HCT116 (cell line): ENCODE measurements at regions not wholly inside any gene's neighbourhood (a gene's known extent, or its start where the extent isn't known, plus 50 kb on each side); places are given as distances from the start of the nearest gene placed in this dataset.

Experiments used
- POLR2AphosphoS5 ChIP-seq: IDR thresholded peaks from 2 replicates; pipeline ENCODE4 v1.6.1; 2011; ENCODE audit warnings: mild to moderate bottlenecking, low read depth, low read length, moderate library complexity
- REST ChIP-seq: IDR thresholded peaks from 2 replicates; pipeline ENCODE4 v1.6.1; 2012; ENCODE audit warnings: low read depth
- YY1 ChIP-seq: IDR thresholded peaks from 2 replicates; pipeline ENCODE4 v1.6.1; 2011; ENCODE audit warnings: low read length, low read depth, moderate library complexity, mild to moderate bottlenecking; ENCODE audit not compliant: insufficient replicate concordance; ENCODE audit errors: extremely low read depth

GRCh38 chr14:85040046-85040685 is 489.8 kb upstream of the FLRT2 start:
- TF ChIP-seq POLR2AphosphoS5 = no peak
- TF ChIP-seq YY1 = no peak
- TF ChIP-seq REST = no peak
